Gastroesophageal sphincter (tissue), 4 donors: ENCODE measurements at regions not wholly inside any gene's neighbourhood (a gene's known extent, or its start where the extent isn't known, plus 50 kb on each side); places are given as distances from the start of the nearest gene placed in this dataset.

ENCODE experiments used
- ATAC-seq: fragments of 150-250 bp; one replicate; pipeline ENCODE4 v1.9.1; 2016; ENCODE audit warnings: mild to moderate bottlenecking, moderate library complexity
- H3K27ac ChIP-seq, 4 donors: fragments of 200-600 bp; sonication (generic) in 3 of 4; 1 replicate in 3 of 4; 2 replicates in 1 of 4; pipeline ENCODE4 v1.5.1; 2016 to 2019
- H3K27me3 ChIP-seq: fragments of 200-600 bp; sonication (generic); one replicate; pipeline ENCODE4 v1.5.1; 2019
- H3K36me3 ChIP-seq, 2 donors: fragments of 200-600 bp; sonication (generic); one replicate each; pipeline ENCODE4 v1.5.1; 2019; ENCODE audit warnings: control low read depth in 1 of 2
- H3K4me1 ChIP-seq, 3 donors: fragments of 200-600 bp; sonication (generic); 1 replicate in 2 of 3; 2 replicates in 1 of 3; pipeline ENCODE4 v1.5.1; 2016 to 2019; ENCODE audit warnings: control low read depth in 2 of 3
- H3K4me3 ChIP-seq, 2 donors: fragments of 200-600 bp; sonication (generic); one replicate each; pipeline ENCODE4 v1.5.1; 2019; ENCODE audit warnings: mild to moderate bottlenecking in 1 of 2, moderate library complexity in 1 of 2
- H3K9me3 ChIP-seq, 3 donors: fragments of 200-600 bp; sonication (generic); one replicate each; pipeline ENCODE4 v1.5.1; 2017 to 2019; ENCODE audit warnings: control low read depth in 2 of 3
- EP300 ChIP-seq: sonication (generic); formaldehyde crosslinking; IDR thresholded peaks from one replicate; pipeline ENCODE4 v1.6.1; 2017; ENCODE audit warnings: antibody characterized with exemption, mild to moderate bottlenecking
- POLR2A ChIP-seq, 2 donors: fragments of 450-650 bp; IDR thresholded peaks; one replicate each; pipeline ENCODE4 v1.6.1; 2017; ENCODE audit warnings: antibody characterized with exemption in 2 of 2, mild to moderate bottlenecking in 2 of 2, moderate library complexity in 1 of 2
- POLR2AphosphoS5 ChIP-seq: sonication (generic); formaldehyde crosslinking; IDR thresholded peaks from one replicate; pipeline ENCODE4 v1.6.1; 2017; ENCODE audit warnings: antibody characterized with exemption
- WGBS, 2 donors: methylation state at CpG; one replicate each; pipeline ENCODE4 v1.1.5; 2018; ENCODE audit warnings: low coverage in 1 of 2; 5-methylcytosine and 5-hydroxymethylcytosine counted together
- TF ChIP-seq, protein P1 (sequence below), 4 experiments: fragments of 200-600 bp in 2 of 4; fragments of 450-650 bp in 2 of 4; sonication (generic) in 1 of 4; IDR thresholded peaks; one replicate each; pipeline ENCODE4 v1.5.1; 2017 to 2019; ENCODE audit warnings: antibody characterized with exemption in 4 of 4, mild to moderate bottlenecking in 2 of 4, moderate library complexity in 2 of 4

GRCh38 chr18:35817604-35818352 lies 154.7 kb upstream of the RMP24 start:
- no peak overlapping the region for H3K27ac ChIP-seq
- no peaks in the 10 kb centered on the region for H3K27me3 ChIP-seq
- WGBS, 2 donors: no CpG with 5 or more reads among the region's 11 CpGs
- no peaks in the 10 kb centered on the region for H3K9me3 ChIP-seq
- TF ChIP-seq POLR2AphosphoS5: no peak
- TF ChIP-seq, protein P1, sequence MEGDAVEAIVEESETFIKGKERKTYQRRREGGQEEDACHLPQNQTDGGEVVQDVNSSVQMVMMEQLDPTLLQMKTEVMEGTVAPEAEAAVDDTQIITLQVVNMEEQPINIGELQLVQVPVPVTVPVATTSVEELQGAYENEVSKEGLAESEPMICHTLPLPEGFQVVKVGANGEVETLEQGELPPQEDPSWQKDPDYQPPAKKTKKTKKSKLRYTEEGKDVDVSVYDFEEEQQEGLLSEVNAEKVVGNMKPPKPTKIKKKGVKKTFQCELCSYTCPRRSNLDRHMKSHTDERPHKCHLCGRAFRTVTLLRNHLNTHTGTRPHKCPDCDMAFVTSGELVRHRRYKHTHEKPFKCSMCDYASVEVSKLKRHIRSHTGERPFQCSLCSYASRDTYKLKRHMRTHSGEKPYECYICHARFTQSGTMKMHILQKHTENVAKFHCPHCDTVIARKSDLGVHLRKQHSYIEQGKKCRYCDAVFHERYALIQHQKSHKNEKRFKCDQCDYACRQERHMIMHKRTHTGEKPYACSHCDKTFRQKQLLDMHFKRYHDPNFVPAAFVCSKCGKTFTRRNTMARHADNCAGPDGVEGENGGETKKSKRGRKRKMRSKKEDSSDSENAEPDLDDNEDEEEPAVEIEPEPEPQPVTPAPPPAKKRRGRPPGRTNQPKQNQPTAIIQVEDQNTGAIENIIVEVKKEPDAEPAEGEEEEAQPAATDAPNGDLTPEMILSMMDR (IDR thresholded peaks at IDR 0.05): no peak
- no peak for TF ChIP-seq POLR2A (IDR thresholded peaks at IDR 0.05)
- no peak for TF ChIP-seq EP300
- H3K4me1 ChIP-seq: no peaks in the 10 kb centered on the region
- ATAC-seq: no peak
- H3K36me3 ChIP-seq: no peaks in the 10 kb centered on the region
- H3K4me3 ChIP-seq: no peak overlapping the region

DNA sequence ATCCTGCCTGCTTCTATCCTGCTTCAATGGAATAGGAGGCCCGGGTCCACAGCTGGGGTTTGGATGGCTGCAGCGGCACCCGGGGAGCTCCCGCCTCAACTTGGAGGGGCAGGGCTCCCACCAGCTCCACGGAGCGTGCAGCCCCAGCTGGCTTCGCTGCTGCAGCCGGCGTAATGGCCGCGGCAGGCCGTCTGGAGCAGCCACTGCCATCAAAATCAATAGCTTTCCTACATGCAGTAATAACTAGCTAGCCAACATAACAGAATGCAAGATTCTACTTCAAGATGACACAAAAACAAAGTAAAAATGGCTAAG lies 154.2 kb upstream of the RMP24 start:
- Histone ChIP-seq H3K36me3 (no peaks in the 10 kb centered on the region), H3K4me1 (no peaks in the 10 kb centered on the region), H3K27me3 (no peaks in the 10 kb centered on the region), H3K9me3 (no peaks in the 10 kb centered on the region), H3K27ac (no peak overlapping the region), H3K4me3 (no peak overlapping the region)
- ATAC-seq: no peak
- TF ChIP-seq POLR2AphosphoS5: no peak
- TF ChIP-seq EP300: no peak
- no peak for TF ChIP-seq POLR2A (IDR thresholded peaks at IDR 0.05)
- TF ChIP-seq, protein P1 (IDR thresholded peaks at IDR 0.05): no peak
- no CpG with 5 or more reads among the region's 12 CpGs for WGBS, 2 donors

- H3K4me3 ChIP-seq: no peak overlapping the region
- no peaks in the 10 kb centered on the region for H3K36me3 ChIP-seq
- H3K27ac ChIP-seq: no peak overlapping the region
- WGBS, 2 donors: 55 to 67% methylated on average over 6 of the region's 6 CpGs
- H3K27me3 ChIP-seq: no peaks in the 10 kb centered on the region
- no peaks in the 10 kb centered on the region for H3K4me1 ChIP-seq
- ATAC-seq: no peak
- no peaks in the 10 kb centered on the region for H3K9me3 ChIP-seq
- TF ChIP-seq POLR2AphosphoS5 (no peak), EP300 (no peak), POLR2A (IDR thresholded peaks at IDR 0.05) (no peak)
- TF ChIP-seq, protein P1 (IDR thresholded peaks at IDR 0.05): no peak
Measured at GRCh38 chr18:35822413-35822812, 150.1 kb upstream of the RMP24 start.

GRCh38 chr18:35826477-35826876 lies 146.0 kb upstream of the RMP24 start:
- Histone ChIP-seq H3K27ac (no peak overlapping the region), H3K9me3 (no peaks in the 10 kb centered on the region), H3K4me3 (no peak overlapping the region), H3K36me3 (no peaks in the 10 kb centered on the region), H3K4me1 (no peaks in the 10 kb centered on the region), H3K27me3 (no peaks in the 10 kb centered on the region)
- ATAC-seq: no peak
- TF ChIP-seq POLR2A (IDR thresholded peaks at IDR 0.05): no peak
- no peak for TF ChIP-seq EP300
- no peak for TF ChIP-seq POLR2AphosphoS5
- TF ChIP-seq, protein P1 (IDR thresholded peaks at IDR 0.05): no peak
- 40% methylated on average over 1 of the region's 1 CpG; no CpG with 5 or more reads in 1 of the 2 donors for WGBS, 2 donors

DNA sequence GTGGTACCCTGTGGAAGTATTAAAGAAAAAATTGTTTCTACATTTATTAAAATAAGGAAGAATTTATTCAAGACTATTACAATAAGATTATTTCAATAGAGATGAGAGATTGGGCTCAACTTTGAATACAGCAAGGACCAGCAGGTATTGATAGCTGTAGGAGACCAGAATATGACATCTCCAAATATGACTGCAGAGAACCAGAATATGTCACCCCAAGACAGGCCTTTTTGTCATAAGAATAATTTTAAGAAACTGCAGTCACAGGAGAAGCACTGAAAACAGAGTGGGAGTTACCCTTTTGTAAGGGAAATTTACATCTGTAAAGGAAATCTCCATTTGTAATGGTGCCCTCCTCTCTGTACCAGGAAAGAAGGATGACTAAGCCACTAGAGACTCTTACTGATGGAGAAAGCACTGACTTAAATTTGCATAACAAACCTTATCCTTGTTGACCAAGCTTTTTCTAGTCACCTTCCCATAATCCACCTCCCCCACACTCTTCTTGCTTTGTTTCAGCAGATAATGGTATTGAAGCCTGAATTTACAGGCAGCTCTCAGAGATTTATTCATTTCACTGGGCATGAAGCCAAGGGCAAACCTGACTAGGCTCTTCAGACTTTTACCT lies 145.1 kb upstream of the RMP24 start:
- H3K4me3 ChIP-seq: no peak overlapping the region
- H3K9me3 ChIP-seq: peaks cover 0 to 9% (median 0%) of the 10 kb centered on the region in 3 donors
- no peaks in the 10 kb centered on the region for H3K4me1 ChIP-seq
- no peak overlapping the region for H3K27ac ChIP-seq
- ATAC-seq: no peak
- TF ChIP-seq, protein P1 (IDR thresholded peaks at IDR 0.05): no peak
- no peak for TF ChIP-seq EP300
- TF ChIP-seq POLR2AphosphoS5: no peak
- no peak for TF ChIP-seq POLR2A (IDR thresholded peaks at IDR 0.05)
- H3K36me3 ChIP-seq: no peaks in the 10 kb centered on the region
- H3K27me3 ChIP-seq: no peaks in the 10 kb centered on the region
